Mesenchymal stem cell (in vitro differentiated cells and primary cell): ENCODE measurements at regions not wholly inside any gene's neighbourhood (a gene's known extent, or its start where the extent isn't known, plus 50 kb on each side); places are given as distances from the start of the nearest gene placed in this dataset.

ENCODE experiments used
- DNase-seq: peaks from one replicate; pipeline ENCODE4 v3.0.0-alpha.2; 2013
- H2AFZ ChIP-seq: one replicate; pipeline ENCODE4 v1.6.1; 2013; ENCODE audit warnings: low read depth, mild to moderate bottlenecking, control low read depth, inconsistent platforms, low read length, moderate library complexity
- H2AK5ac ChIP-seq: 2 replicates; pipeline ENCODE4 v1.6.1; 2013; ENCODE audit warnings: low read length, moderate library complexity, mild to moderate bottlenecking, inconsistent platforms; ENCODE audit not compliant: severe bottlenecking
- H2BK120ac ChIP-seq: one replicate; pipeline ENCODE4 v1.6.1; 2013; ENCODE audit warnings: low read depth, mild to moderate bottlenecking, inconsistent platforms, low read length, moderate library complexity
- H2BK12ac ChIP-seq, 2 experiments: one replicate each; pipeline ENCODE4 v1.6.1; 2013; ENCODE audit warnings: inconsistent platforms in 2 of 2, low read length in 2 of 2, mild to moderate bottlenecking in 2 of 2, moderate library complexity in 2 of 2, control low read depth in 1 of 2
- H2BK15ac ChIP-seq: one replicate; pipeline ENCODE4 v1.6.1; 2013; ENCODE audit warnings: mild to moderate bottlenecking, low read depth, inconsistent platforms; ENCODE audit not compliant: poor library complexity, severe bottlenecking
- H2BK5ac ChIP-seq: 2 replicates; pipeline ENCODE4 v1.6.1; 2013; ENCODE audit warnings: low read depth, mild to moderate bottlenecking, low read length, control low read depth, inconsistent platforms; ENCODE audit not compliant: poor library complexity, severe bottlenecking
- H3K14ac ChIP-seq, 2 experiments: one replicate each; pipeline ENCODE4 v1.6.1; 2013; ENCODE audit warnings: inconsistent platforms in 2 of 2, low read length in 2 of 2, control low read depth in 1 of 2, mild to moderate bottlenecking in 1 of 2, moderate library complexity in 1 of 2
- H3K18ac ChIP-seq, 2 experiments: one replicate each; pipeline ENCODE4 v1.6.1; 2013; ENCODE audit warnings: inconsistent platforms in 2 of 2, low read length in 2 of 2, control low read depth in 1 of 2, low read depth in 1 of 2, mild to moderate bottlenecking in 1 of 2
- H3K23ac ChIP-seq, 2 experiments: one replicate each; pipeline ENCODE4 v1.6.1; 2013; ENCODE audit warnings: inconsistent platforms in 2 of 2, low read length in 2 of 2, mild to moderate bottlenecking in 2 of 2, moderate library complexity in 2 of 2, control low read depth in 1 of 2
- H3K27ac ChIP-seq: 2 replicates; pipeline ENCODE4 v1.5.1; 2013; ENCODE audit warnings: mild to moderate bottlenecking, moderate library complexity, low read length, control low read depth, inconsistent platforms; ENCODE audit not compliant: poor library complexity, severe bottlenecking
- H3K27me3 ChIP-seq, 2 experiments: 2 replicates each; pipeline versions ENCODE4 v1.6.1 to v1.7.0; 2013; ENCODE audit warnings: low read length in 2 of 2, mild to moderate bottlenecking in 2 of 2, moderate library complexity in 2 of 2, control low read depth in 1 of 2, inconsistent platforms in 1 of 2; ENCODE audit not compliant: control insufficient read depth in 1 of 2, insufficient read depth in 1 of 2
- H3K36me3 ChIP-seq, 2 experiments: 2 replicates each; pipeline versions ENCODE4 v1.6.1 to v1.7.0; 2013; ENCODE audit warnings: low read length in 2 of 2, control low read depth in 1 of 2, inconsistent platforms in 1 of 2, low read depth in 1 of 2, mild to moderate bottlenecking in 1 of 2; ENCODE audit not compliant: insufficient read depth in 2 of 2, control insufficient read depth in 1 of 2
- H3K4ac ChIP-seq, 2 experiments: one replicate each; pipeline ENCODE4 v1.6.1; 2013; ENCODE audit warnings: inconsistent platforms in 2 of 2, low read length in 2 of 2, mild to moderate bottlenecking in 2 of 2, moderate library complexity in 2 of 2, control low read depth in 1 of 2, low read depth in 1 of 2
- H3K4me1 ChIP-seq: 2 replicates; pipeline ENCODE4 v1.6.1; 2013; ENCODE audit warnings: low read depth, low read length, control low read depth; ENCODE audit not compliant: control insufficient read depth, insufficient read depth
- H3K4me2 ChIP-seq: 2 replicates; pipeline ENCODE4 v1.6.1; 2013; ENCODE audit warnings: low read length, mild to moderate bottlenecking, inconsistent platforms; ENCODE audit not compliant: poor library complexity, severe bottlenecking
- H3K4me3 ChIP-seq, 2 experiments: 2 replicates each; pipeline versions ENCODE4 v1.5.1 to v1.7.0; 2013; ENCODE audit warnings: low read length in 2 of 2, mild to moderate bottlenecking in 2 of 2, control low read depth in 1 of 2, low read depth in 1 of 2; ENCODE audit not compliant: insufficient read depth in 1 of 2
- H3K79me1 ChIP-seq: replicated peaks from 2 replicates; pipeline ENCODE4 v1.6.1; 2013; ENCODE audit warnings: mild to moderate bottlenecking, control low read depth, low read length, inconsistent platforms; ENCODE audit not compliant: poor library complexity, severe bottlenecking
- H3K9ac ChIP-seq: 2 replicates; pipeline ENCODE4 v1.7.0; 2013; ENCODE audit warnings: mild to moderate bottlenecking, low read length, moderate library complexity
- H3K9me3 ChIP-seq: 2 replicates; pipeline ENCODE4 v1.7.0; 2013; ENCODE audit warnings: mild to moderate bottlenecking, low read length; ENCODE audit not compliant: control insufficient read depth
- H4K8ac ChIP-seq: one replicate; pipeline ENCODE4 v1.6.1; 2013; ENCODE audit warnings: inconsistent platforms, mild to moderate bottlenecking, low read length, moderate library complexity
- H4K91ac ChIP-seq: one replicate; pipeline ENCODE4 v1.6.1; 2013; ENCODE audit warnings: mild to moderate bottlenecking, low read length, inconsistent platforms
- WGBS: methylation state at CpG from one replicate; pipeline ENCODE4 v1.1.7; 2013; ENCODE audit warnings: mixed read lengths; 5-methylcytosine and 5-hydroxymethylcytosine counted together

GRCh38 chr5:125226825-125227224, 480.4 kb upstream of the ZNF608 start:
- WGBS = 91% methylated on average over 4 of the region's 4 CpGs
- no peak overlapping the region for H3K4me2 ChIP-seq
- no peak overlapping the region for H4K91ac ChIP-seq

GRCh38 chr5:125227333-125228095, 481.1 kb upstream of the ZNF608 start:
- H3K27ac ChIP-seq = no peak overlapping the region
- peak; percentile 59 for DNase-seq
- H3K36me3 ChIP-seq = no peaks in the 10 kb centered on the region
- H3K9ac ChIP-seq = no peak overlapping the region
- no peak overlapping the region for H2BK120ac ChIP-seq
- peaks cover 2% of the 10 kb centered on the region for H3K4me1 ChIP-seq
- peak overlapping the region; percentile 15 for H2BK15ac ChIP-seq
- H3K4me2 ChIP-seq = no peak overlapping the region
- no peak overlapping the region for H2BK5ac ChIP-seq
- H4K8ac ChIP-seq = no peak overlapping the region
- no peak overlapping the region for H3K18ac ChIP-seq
- H3K27me3 ChIP-seq = no peaks in the 10 kb centered on the region
- H3K9me3 ChIP-seq = no peaks in the 10 kb centered on the region
- no peak overlapping the region for H3K4me3 ChIP-seq
- H3K23ac ChIP-seq = no peak overlapping the region
- no peaks in the 10 kb centered on the region for H3K79me1 ChIP-seq
- peak overlapping the region in 1 of 2 experiments; percentile 24 for H2BK12ac ChIP-seq
- no peak overlapping the region for H2AFZ ChIP-seq
- no peak overlapping the region for H3K14ac ChIP-seq
- H3K4ac ChIP-seq = peak overlapping the region in 1 of 2 experiments; percentile 68
- WGBS = 51% methylated on average over 7 of the region's 7 CpGs
- H2AK5ac ChIP-seq = peak overlapping the region; percentile 35
- H4K91ac ChIP-seq = no peak overlapping the region

More at GRCh38 chr5:125226825-125227224, 480.4 kb upstream of the ZNF608 start:
- Histone ChIP-seq H2AK5ac (peak overlapping the region; percentile 35), H2BK12ac (no peak overlapping the region), H2BK15ac (no peak overlapping the region), H3K79me1 (no peaks in the 10 kb centered on the region), H3K27me3 (no peaks in the 10 kb centered on the region), H3K9ac (no peak overlapping the region), H2BK120ac (no peak overlapping the region), H3K9me3 (no peaks in the 10 kb centered on the region), H3K36me3 (no peaks in the 10 kb centered on the region), H3K4me3 (no peak overlapping the region), H2BK5ac (no peak overlapping the region), H3K4ac (peak overlapping the region in 1 of 2 experiments; percentile 67), H2AFZ (no peak overlapping the region), H3K14ac (no peak overlapping the region), H3K18ac (no peak overlapping the region), H3K23ac (no peak overlapping the region), H4K8ac (no peak overlapping the region), H3K4me1 (peaks cover 2% of the 10 kb centered on the region), H3K27ac (no peak overlapping the region)
- DNase-seq = no peak

GRCh38 chr5:125228363-125229070, 482.1 kb upstream of the ZNF608 start:
- H3K18ac ChIP-seq = no peak overlapping the region
- H3K79me1 ChIP-seq = no peaks in the 10 kb centered on the region
- H3K4me1 ChIP-seq = peaks cover 2% of the 10 kb centered on the region
- H3K36me3 ChIP-seq = no peaks in the 10 kb centered on the region
- H3K27me3 ChIP-seq = no peaks in the 10 kb centered on the region
- H2AK5ac ChIP-seq = no peak overlapping the region
- no peak overlapping the region for H3K4me2 ChIP-seq
- no peak for DNase-seq
- no peak overlapping the region for H4K91ac ChIP-seq
- H3K14ac ChIP-seq = no peak overlapping the region
- H4K8ac ChIP-seq = no peak overlapping the region
- no peak overlapping the region for H2BK12ac ChIP-seq
- no peak overlapping the region for H3K4me3 ChIP-seq
- H3K27ac ChIP-seq = no peak overlapping the region
- H2BK5ac ChIP-seq = no peak overlapping the region
- no peak overlapping the region for H2AFZ ChIP-seq
- no peak overlapping the region for H2BK120ac ChIP-seq
- H3K9me3 ChIP-seq = no peaks in the 10 kb centered on the region
- WGBS = no CpG with 5 or more reads among the region's 4 CpGs
- H3K4ac ChIP-seq = no peak overlapping the region
- no peak overlapping the region for H2BK15ac ChIP-seq
- H3K9ac ChIP-seq = no peak overlapping the region
- no peak overlapping the region for H3K23ac ChIP-seq

- no peak overlapping the region for H2BK15ac ChIP-seq
- H3K4me3 ChIP-seq = no peak overlapping the region
- no peak overlapping the region for H3K14ac ChIP-seq
- no peak for DNase-seq
- H3K4me2 ChIP-seq = no peak overlapping the region
- no peak overlapping the region for H2AFZ ChIP-seq
- no peaks in the 10 kb centered on the region for H3K9me3 ChIP-seq
- H3K23ac ChIP-seq = no peak overlapping the region
- H3K79me1 ChIP-seq = no peaks in the 10 kb centered on the region
- H2AK5ac ChIP-seq = no peak overlapping the region
- H2BK120ac ChIP-seq = no peak overlapping the region
- no peak overlapping the region for H4K91ac ChIP-seq
- no peaks in the 10 kb centered on the region for H3K27me3 ChIP-seq
- H2BK5ac ChIP-seq = no peak overlapping the region
- no peak overlapping the region for H3K4ac ChIP-seq
- no peak overlapping the region for H2BK12ac ChIP-seq
- H3K4me1 ChIP-seq = peaks cover 2% of the 10 kb centered on the region
- no peak overlapping the region for H4K8ac ChIP-seq
- H3K18ac ChIP-seq = no peak overlapping the region
- no peaks in the 10 kb centered on the region for H3K36me3 ChIP-seq
- H3K9ac ChIP-seq = no peak overlapping the region
- no peak overlapping the region for H3K27ac ChIP-seq
- WGBS = 98% methylated on average over 3 of the region's 4 CpGs
These were observed 483.1 kb upstream of the ZNF608 start for GRCh38 chr5:125229556-125229955.
